HFFc6 (cell line): ENCODE measurements at regions not wholly inside any gene's neighbourhood (a gene's known extent, or its start where the extent isn't known, plus 50 kb on each side); places are given as distances from the start of the nearest gene placed in this dataset.

Experiments
- DNase-seq: peaks from one replicate; pipeline ENCODE4 v3.0.0-alpha.2; 2018
- H3K27ac Mint-ChIP-seq: 2 replicates; pipeline ENCODE4 v1.8.0; 2020; ENCODE audit warnings: mild to moderate bottlenecking, mixed read lengths
- H3K27me3 Mint-ChIP-seq: 2 replicates; pipeline ENCODE4 v1.8.0; 2021; ENCODE audit warnings: mild to moderate bottlenecking, moderate library complexity, mixed read lengths; ENCODE audit not compliant: insufficient read depth
- H3K36me3 Mint-ChIP-seq: 2 replicates; pipeline ENCODE4 v1.8.0; 2021; ENCODE audit warnings: low read depth, mixed read lengths
- H3K4me1 Mint-ChIP-seq: 2 replicates; pipeline ENCODE4 v1.8.0; 2020; ENCODE audit warnings: low read depth, mixed read lengths
- H3K4me3 Mint-ChIP-seq: 2 replicates; pipeline ENCODE4 v1.8.0; 2020; ENCODE audit warnings: mild to moderate bottlenecking, moderate library complexity, mixed read lengths
- H3K9me3 Mint-ChIP-seq: 2 replicates; pipeline ENCODE4 v1.8.0; 2020; ENCODE audit warnings: mild to moderate bottlenecking, mixed read lengths
- CTCF ChIP-seq: fragments of 200-600 bp; sonication (generic); IDR thresholded peaks from 2 replicates; pipeline ENCODE4 v1.5.0; 2021; ENCODE audit warnings: antibody characterized with exemption, mild to moderate bottlenecking

GRCh38 chr6:148175550-148176188 is 167.0 kb upstream of the SASH1 start:
- no peaks in the 10 kb centered on the region for H3K36me3 Mint-ChIP-seq
- no peak overlapping the region for H3K4me3 Mint-ChIP-seq
- H3K4me1 Mint-ChIP-seq: peaks cover 7% of the 10 kb centered on the region
- H3K27me3 Mint-ChIP-seq: peaks cover 6% of the 10 kb centered on the region
- H3K9me3 Mint-ChIP-seq: no peaks in the 10 kb centered on the region
- no peak overlapping the region for H3K27ac Mint-ChIP-seq
- DNase-seq: no peak
- no peak for TF ChIP-seq CTCF

GRCh38 chr6:148177589-148178233 is 164.9 kb upstream of the SASH1 start:
- Mint-ChIP-seq H3K4me1 (peaks cover 7% of the 10 kb centered on the region), H3K27me3 (peaks cover 4% of the 10 kb centered on the region), H3K4me3 (no peak overlapping the region), H3K27ac (no peak overlapping the region), H3K36me3 (no peaks in the 10 kb centered on the region), H3K9me3 (no peaks in the 10 kb centered on the region)
- peak; percentile 34 for DNase-seq
- TF ChIP-seq CTCF: peak; percentile 94

GRCh38 chr6:148179786-148180185 is 162.9 kb upstream of the SASH1 start:
- no peak for DNase-seq
- H3K4me3 Mint-ChIP-seq: no peak overlapping the region
- no peaks in the 10 kb centered on the region for H3K9me3 Mint-ChIP-seq
- H3K4me1 Mint-ChIP-seq: peaks cover 7% of the 10 kb centered on the region
- peak; percentile 84 for TF ChIP-seq CTCF
- H3K27ac Mint-ChIP-seq: no peak overlapping the region
- peaks cover 4% of the 10 kb centered on the region for H3K27me3 Mint-ChIP-seq
- H3K36me3 Mint-ChIP-seq: no peaks in the 10 kb centered on the region

GRCh38 chr6:148182378-148182777 is 160.3 kb upstream of the SASH1 start:
- Mint-ChIP-seq H3K27me3 (peaks cover 2% of the 10 kb centered on the region; the same call in 1 of the 2 replicates), H3K4me1 (peaks cover 5% of the 10 kb centered on the region), H3K9me3 (no peaks in the 10 kb centered on the region), H3K36me3 (no peaks in the 10 kb centered on the region), H3K4me3 (no peak overlapping the region), H3K27ac (no peak overlapping the region)
- DNase-seq: no peak
- no peak for TF ChIP-seq CTCF

- no peak overlapping the region for H3K27ac Mint-ChIP-seq
- H3K27me3 Mint-ChIP-seq: no peaks in the 10 kb centered on the region
- TF ChIP-seq CTCF: no peak
- H3K9me3 Mint-ChIP-seq: no peaks in the 10 kb centered on the region
- no peaks in the 10 kb centered on the region for H3K4me1 Mint-ChIP-seq
- DNase-seq: no peak
- H3K4me3 Mint-ChIP-seq: no peak overlapping the region
- H3K36me3 Mint-ChIP-seq: no peaks in the 10 kb centered on the region
Measured at GRCh38 chr6:148183776-148184175, 158.9 kb upstream of the SASH1 start.
